HG03521 (cell line): ENCODE measurements at regions not wholly inside any gene's neighbourhood (a gene's known extent, or its start where the extent isn't known, plus 50 kb on each side); places are given as distances from the start of the nearest gene placed in this dataset.
"Not testable (repeated sequence)": the region's sequence is repeated elsewhere in the genome, so short reads cannot be mapped to it uniquely, and the experiment has no call there.

Experiments used
- ATAC-seq: cut with Tn5 transposase; IDR thresholded peaks from one replicate; pipeline ENCODE4 v1.9.1; 2021; ENCODE audit warnings: mild to moderate bottlenecking, moderate library complexity; ENCODE audit not compliant: unreplicated experiment

GRCh38 chr7:84738583-84739150 lies 448.2 kb downstream of the SEMA3D start:
- ATAC-seq, result no peak

GRCh38 chr7:84735677-84736076 lies 451.2 kb downstream of the SEMA3D start:
- no peak for ATAC-seq

GRCh38 chr7:84735011-84735410 lies 451.8 kb downstream of the SEMA3D start:
- no peak for ATAC-seq

DNA sequence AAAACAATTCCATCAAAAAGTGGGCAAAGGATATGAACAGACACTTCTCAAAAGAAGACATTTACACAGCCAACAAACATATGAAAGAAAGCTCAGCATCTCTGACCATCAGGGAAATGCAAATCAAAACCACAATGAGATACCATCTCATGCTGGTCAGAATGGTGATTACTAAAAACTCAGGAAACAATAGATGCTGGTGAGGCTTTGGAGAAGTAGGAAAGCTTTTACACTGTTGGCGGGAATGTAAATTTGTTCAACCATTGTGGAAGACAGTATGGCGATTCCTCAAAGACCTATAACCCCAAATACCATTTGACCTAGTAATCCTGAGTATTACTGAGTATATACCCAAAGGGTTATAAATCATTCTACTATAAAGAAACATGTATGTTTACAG lies 452.9 kb downstream of the SEMA3D start:
- ATAC-seq, result not testable (repeated sequence)

- ATAC-seq, result not testable (repeated sequence)
Measured at GRCh38 chr7:84730864-84731263, 456.0 kb downstream of the SEMA3D start.

DNA sequence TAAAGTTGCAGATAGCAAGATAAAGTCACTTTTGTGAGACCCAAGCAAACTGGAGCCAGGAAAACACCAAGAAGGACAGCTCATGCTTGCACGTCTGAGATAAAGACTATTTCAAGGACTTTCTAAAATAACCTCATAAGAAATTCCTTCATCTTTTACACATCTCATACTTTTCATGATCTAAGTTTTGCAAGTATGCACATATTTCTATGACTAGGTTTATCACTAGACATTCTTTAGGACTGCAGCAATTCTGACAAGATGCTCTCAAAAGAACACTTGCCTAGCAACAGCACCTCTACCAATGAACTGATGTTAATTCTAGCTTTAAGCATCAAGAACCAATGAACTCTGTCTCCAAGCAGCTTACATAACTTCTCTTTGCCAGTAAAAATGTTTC lies 457.6 kb downstream of the SEMA3D start:
- no peak for ATAC-seq

GRCh38 chr7:84722734-84723133 lies 464.1 kb downstream of the SEMA3D start:
- ATAC-seq, result no peak

DNA sequence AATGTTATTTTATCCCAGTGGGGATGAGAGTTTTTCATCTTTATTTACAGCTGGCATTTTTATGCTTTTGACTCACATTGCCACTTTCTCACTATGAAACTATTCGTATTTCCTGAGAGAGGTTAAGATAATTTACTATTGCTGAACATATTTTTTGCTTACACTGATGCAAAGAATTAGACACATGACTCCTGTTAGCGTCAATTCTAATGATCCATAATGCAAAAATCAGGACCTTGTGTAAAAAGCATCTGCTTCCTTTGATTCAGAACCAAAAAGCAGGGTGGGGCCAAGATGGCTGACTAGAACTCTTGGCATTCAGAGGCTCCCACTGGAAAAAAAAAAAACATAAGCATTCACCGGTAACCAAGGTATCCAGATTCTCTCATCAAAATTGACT lies 464.8 kb downstream of the SEMA3D start:
- ATAC-seq, result no peak

DNA sequence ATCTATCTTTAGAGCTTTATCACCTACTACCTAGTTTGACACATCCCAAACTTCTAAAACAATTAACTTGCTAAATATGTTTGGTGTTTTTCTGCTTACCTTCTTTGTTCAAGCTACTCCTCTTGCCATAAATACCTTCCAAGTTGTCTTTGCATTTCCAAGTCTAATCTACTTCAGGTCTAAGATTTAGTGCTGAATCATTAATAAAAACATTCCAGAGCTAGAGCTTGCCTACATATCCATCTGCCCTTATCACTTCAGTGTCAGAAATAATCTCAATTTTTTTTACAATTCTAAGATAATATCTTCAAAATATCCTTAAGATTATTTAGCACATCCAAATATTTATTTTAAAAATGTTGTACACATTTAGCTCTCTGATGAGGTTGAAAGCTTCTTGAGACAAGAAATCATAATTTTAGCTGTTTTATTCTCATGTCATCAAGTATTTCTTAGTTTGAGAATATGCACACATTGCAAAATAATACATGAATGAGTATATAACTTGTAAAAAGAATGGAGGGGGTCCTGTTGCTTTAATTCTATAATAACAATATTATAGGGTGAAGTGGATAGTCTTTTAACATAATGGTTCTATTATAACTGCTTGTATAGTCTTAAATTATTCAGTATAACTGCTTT lies 466.3 kb downstream of the SEMA3D start:
- no peak for ATAC-seq

- no peak for ATAC-seq
Measured at GRCh38 chr7:84714765-84715164, 472.1 kb downstream of the SEMA3D start.

GRCh38 chr7:84712374-84713121 lies 474.3 kb downstream of the SEMA3D start:
- ATAC-seq, result no peak

DNA sequence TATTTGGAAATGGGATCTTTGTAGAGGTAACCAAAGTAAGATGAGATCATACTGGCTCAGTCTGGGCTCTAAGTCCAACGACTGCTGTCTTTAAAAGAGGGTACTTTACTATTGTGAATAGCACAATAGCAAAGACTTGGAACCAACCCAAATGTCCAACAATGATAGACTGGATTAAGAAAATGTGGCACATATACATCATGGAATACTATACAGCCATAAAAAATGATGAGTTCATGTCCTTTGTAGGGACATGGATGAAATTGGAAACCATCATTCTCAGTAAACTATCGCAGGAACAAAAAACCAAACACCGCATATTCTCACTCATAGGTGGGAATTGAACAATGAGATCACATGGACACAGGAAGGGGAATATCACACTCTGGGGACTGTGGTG lies 476.3 kb downstream of the SEMA3D start:
- ATAC-seq, result not testable (repeated sequence)

DNA sequence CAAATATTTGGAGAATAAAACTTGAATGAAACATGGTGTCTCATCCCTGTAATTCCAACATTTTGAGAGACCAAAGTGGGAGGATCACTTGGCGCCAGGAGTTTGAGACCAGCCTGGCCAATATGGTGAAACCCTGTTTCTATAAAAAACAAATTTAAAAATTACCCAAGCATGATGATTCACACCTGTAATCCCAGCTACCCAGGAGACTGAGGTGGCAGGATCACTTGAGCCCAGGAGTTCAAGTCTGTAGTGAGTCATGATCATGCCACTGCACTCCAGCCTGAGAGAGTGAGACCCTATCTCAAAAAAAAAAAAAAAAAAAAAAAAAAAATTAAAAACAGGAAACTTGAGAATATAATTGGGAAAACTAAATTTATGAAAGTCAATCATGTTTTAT lies 481.1 kb downstream of the SEMA3D start:
- ATAC-seq, result no peak

- no peak for ATAC-seq
Measured at GRCh38 chr7:84705079-84705478, 481.8 kb downstream of the SEMA3D start.

- no peak for ATAC-seq
Measured at GRCh38 chr7:84704380-84704779, 482.5 kb downstream of the SEMA3D start.

GRCh38 chr7:84701524-84702306 lies 485.1 kb downstream of the SEMA3D start:
- no peak for ATAC-seq

- ATAC-seq, result no peak
Measured at GRCh38 chr7:84700563-84701370, 486.1 kb downstream of the SEMA3D start.

DNA sequence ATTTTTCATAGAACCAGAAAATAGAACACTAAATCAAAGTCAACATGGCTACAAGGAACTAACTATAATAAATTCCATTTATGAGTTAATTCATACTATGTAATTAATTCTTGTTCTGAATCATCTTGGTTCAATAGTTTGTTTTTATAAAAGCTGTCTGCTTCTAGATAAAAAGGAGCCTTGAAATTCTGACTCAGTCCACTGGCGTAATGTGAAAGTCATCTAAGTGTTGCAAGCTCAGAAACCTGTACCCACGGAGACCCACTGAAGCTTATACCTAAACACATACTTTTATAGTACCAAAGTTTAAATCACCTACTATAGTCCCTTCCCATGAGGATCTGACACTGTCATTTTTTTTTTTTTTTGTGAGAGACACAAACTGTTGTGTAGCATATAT lies 489.4 kb downstream of the SEMA3D start:
- ATAC-seq, result no peak

DNA sequence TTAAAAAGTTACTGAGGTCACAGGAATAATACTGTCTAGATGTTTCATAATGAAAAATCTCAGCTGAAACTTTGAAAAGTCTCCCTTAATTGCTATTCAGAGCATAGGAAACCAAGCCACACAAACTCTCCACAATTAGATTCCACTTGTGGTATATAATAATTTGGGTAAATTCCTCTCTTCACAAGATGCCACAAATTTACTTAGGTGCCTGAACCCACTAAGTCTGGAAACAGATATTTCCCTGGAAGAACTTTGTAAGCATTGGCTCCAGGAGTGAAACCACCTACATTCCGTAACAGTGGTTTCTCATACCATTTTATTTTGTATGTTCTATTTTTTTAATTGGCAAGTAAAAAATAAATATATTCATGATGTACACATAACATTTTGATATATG lies 493.4 kb downstream of the SEMA3D start:
- ATAC-seq, result no peak

DNA sequence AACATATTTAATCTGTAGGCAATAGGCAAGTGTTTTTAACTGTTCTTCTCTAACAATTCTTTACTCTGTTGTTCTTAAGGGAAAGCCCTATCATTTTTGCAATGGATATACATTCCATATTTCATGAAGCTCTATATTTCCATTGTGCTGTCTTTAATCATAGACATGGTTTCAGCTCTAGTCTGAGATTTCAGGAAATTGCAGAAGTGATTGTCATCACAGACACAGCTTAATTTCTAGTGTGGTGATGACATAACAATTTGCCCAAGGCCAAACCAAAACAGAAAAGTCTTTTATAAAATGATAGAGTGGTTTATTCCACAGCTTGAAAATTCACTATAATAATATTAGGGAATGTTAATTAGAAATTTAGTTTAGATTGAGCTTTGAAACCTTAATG lies 494.1 kb upstream of the SEMA3A start:
- ATAC-seq, result no peak

- no peak for ATAC-seq
Measured at GRCh38 chr7:84686373-84686772, 491.8 kb upstream of the SEMA3A start.
